GM18907 (cell line): ENCODE measurements at regions not wholly inside any gene's neighbourhood (a gene's known extent, or its start where the extent isn't known, plus 50 kb on each side); places are given as distances from the start of the nearest gene placed in this dataset.
"Not testable (repeated sequence)": the region's sequence is repeated elsewhere in the genome, so short reads cannot be mapped to it uniquely, and the experiment has no call there.

Experiments used
- ATAC-seq: cut with Tn5 transposase; IDR thresholded peaks from one replicate; pipeline ENCODE4 v1.9.1; 2021; ENCODE audit warnings: mild to moderate bottlenecking, moderate library complexity; ENCODE audit not compliant: unreplicated experiment

- ATAC-seq = peak; percentile 99
Measured at GRCh38 chr5:163695830-163696578, 190.6 kb downstream of the MAT2B start.

DNA sequence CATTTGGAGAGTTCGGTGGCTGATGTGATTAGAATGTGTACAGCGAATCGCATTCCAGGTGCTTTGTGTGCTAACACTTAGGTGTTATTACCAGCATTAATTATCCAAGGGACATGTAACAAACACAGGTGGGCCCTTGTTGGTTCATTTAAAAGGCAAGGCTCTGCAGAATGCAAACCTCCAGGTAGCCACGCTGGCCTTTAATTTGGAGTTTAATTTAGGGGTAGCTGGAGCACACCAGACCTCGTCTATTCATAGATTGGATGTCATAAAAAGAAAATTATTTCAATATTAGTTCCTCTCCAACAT lies 191.1 kb downstream of the MAT2B start:
- no peak for ATAC-seq

- no peak for ATAC-seq
Measured at GRCh38 chr5:163706053-163706771, 200.8 kb downstream of the MAT2B start.

- ATAC-seq = no peak
Measured at GRCh38 chr5:163712011-163712410, 206.6 kb downstream of the MAT2B start.

DNA sequence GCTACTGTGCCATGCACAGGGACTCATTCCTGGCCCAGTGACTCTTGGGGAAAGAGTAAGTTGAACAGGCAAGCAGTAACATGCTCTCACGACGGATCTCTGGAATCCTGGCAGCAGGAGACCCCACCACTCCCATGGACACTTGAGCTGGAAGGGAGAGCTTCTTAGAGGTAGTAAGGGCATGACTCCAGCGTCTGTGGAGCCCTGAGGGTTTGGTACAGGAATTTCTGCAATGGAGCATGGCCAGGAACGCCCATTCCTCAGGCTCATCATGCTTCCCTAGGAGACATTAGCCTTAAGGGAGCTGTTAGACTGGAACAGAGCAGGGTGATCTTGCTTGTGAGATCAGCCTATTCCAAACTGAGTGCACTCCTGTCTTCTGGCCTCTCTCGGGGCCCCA lies 212.9 kb downstream of the MAT2B start:
- ATAC-seq = no peak

- ATAC-seq = no peak
Measured at GRCh38 chr5:163724305-163724704, 218.9 kb downstream of the MAT2B start.

DNA sequence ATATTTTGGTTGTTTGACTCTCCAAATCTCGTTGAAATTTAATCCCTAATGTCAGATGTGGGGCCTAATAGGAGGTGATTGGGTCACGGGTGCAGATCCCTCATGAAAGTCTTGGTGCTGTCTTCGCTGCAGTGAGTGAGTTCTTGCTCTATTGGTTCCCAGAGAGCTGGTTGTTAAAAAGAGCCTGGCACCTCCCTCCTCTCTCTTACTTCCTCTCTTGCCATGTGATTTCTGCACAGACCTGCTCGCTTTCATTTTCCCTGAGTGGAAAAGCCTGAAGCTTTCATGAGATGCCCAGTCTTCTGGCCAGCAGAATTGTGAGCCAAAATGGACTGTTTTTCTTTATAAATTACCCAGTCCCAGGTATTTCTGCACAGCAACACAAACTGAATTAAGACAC lies 221.6 kb downstream of the MAT2B start:
- peak; percentile 88 for ATAC-seq

- ATAC-seq = no peak
Measured at GRCh38 chr5:163730206-163730756, 224.9 kb downstream of the MAT2B start.

GRCh38 chr5:163731256-163731655 lies 225.8 kb downstream of the MAT2B start:
- no peak for ATAC-seq

- ATAC-seq = no peak
Measured at GRCh38 chr5:163735069-163735468, 229.7 kb downstream of the MAT2B start.

DNA sequence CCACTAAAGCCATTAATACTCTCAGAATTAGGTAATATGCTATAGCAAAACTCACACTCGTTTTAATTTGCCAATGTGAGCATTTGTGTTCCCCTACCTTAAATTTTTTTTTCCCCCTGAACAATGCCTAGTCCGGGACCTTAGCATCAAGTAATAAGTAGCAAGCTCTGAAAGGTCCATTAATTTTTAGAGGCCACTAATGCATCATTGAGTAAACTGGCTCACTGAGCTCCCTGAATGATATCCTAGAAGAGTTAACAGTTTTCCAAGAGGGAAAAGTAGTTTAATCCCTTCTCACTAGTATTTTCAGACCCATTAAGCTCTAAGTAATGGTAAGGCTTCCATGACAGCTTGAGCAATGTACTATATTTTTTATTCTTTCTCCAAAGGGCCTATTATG lies 242.2 kb downstream of the MAT2B start:
- no peak for ATAC-seq

DNA sequence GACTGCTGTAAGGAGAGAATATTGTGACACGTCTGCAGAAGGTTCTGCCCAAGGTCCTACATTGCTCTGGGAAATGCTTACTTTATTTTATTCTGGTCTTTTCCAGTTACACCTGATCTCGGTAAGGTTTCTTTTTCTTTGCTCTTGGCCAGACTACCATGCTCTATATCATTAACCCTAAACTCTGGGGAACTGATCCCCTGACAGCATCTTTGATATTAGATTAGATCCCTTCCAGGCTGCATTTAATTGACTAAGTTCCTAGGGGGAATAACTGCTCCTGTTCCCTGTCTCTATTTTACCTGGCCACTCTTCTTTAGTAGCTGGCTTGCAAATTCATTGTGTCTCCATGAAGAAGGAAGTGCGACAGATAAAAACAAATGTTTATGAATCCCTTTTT lies 243.5 kb downstream of the MAT2B start:
- ATAC-seq = no peak

GRCh38 chr5:163750415-163750814 lies 245.0 kb downstream of the MAT2B start:
- ATAC-seq = not testable (repeated sequence)

- no peak for ATAC-seq
Measured at GRCh38 chr5:163755505-163755904, 250.1 kb downstream of the MAT2B start.

- ATAC-seq = no peak
Measured at GRCh38 chr5:163756170-163756569, 250.8 kb downstream of the MAT2B start.

- ATAC-seq = no peak
Measured at GRCh38 chr5:163757344-163757743, 251.9 kb downstream of the MAT2B start.

GRCh38 chr5:163758283-163758711 lies 252.9 kb downstream of the MAT2B start:
- no peak for ATAC-seq

DNA sequence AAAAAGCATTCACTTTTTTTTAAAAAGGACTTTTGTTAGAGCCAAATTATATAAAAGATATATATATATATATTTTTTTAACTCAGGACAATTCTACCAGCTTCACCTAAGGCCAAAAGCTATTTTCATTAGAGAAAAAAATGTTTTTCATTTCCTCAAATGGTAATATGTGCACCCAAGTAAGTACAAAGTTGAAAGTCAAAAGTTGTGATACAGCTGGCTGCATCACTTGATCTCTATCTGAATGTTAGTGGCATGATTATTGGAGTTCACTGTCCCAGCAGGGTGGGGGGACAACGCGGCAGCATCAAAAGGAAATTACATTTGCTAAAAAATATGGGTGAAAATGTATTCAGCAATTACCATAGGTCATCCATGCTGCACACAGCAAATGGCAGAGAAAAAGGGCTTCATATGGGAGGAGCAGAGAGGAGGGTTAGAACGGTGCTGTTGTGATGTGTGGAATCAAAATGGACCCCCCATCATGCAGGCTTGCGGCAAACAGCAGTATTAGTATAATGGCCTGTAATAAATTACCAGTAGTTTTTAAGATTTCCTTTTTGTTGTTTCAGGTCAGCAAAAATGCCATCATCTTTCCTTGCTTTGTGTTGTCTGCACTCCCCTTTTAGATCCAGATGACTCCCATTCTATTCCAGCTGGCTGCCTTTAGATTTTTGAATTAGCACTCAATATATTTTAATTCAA lies 253.7 kb downstream of the MAT2B start:
- ATAC-seq = no peak

- ATAC-seq = no peak
Measured at GRCh38 chr5:163760498-163760897, 255.1 kb downstream of the MAT2B start.

DNA sequence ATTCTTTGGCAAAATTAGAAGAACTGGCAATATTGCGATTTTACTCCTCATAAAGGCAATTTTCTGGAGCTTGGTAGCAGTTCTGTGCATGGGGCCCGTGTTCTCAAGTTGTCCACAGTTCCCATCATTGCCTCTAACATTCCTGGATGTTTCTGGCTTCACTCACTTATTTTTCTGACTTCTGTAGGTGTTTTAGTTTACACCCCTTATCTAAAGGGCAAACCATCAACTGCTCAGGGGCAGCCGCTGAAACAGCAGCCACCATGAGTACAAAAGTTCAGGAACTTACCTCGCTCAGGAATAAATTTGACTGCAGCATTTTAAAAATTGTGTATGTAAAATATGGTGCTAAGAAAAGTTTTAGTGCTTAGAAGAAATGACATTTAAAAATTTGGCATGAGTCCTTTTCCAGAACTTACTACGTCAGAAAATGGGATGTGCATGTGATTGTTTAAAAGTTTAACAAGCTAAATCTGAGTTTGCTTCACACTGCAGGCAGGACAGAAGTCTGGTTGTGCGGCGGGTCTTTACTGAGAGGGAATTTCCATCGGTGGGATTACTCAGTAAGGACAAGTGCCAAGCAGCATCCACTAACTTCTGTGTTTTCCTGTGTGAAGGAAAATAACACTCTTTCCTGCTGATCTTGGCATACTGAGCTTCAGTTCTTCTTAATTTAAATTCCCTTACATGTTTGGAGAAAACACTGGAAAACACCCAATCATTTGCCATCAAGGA lies 261.7 kb downstream of the MAT2B start:
- no peak for ATAC-seq

DNA sequence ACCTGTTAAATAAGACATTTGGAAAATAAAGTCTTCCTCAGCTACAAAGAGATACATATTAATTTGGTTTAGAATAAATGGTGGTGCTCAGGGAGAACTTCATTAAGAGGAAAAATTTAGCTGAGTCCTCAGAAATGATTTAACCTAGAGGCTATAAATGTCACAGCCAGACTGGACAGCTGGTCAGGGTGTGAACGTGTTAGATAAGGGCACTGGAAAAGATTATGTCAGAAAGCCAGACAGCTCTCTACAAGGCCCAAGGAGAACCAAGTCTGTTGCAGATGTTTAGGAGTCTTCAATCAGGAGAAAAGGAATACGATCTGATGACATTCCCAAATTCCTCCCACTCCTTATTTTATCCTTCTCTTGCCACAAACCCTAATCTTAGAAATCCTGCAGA lies 265.2 kb downstream of the MAT2B start:
- ATAC-seq = no peak
